ENCODE measurements at regions not wholly inside any gene's neighbourhood (a gene's known extent, or its start where the extent isn't known, plus 50 kb on each side); places are given as distances from the start of the nearest gene placed in this dataset.

DNA sequence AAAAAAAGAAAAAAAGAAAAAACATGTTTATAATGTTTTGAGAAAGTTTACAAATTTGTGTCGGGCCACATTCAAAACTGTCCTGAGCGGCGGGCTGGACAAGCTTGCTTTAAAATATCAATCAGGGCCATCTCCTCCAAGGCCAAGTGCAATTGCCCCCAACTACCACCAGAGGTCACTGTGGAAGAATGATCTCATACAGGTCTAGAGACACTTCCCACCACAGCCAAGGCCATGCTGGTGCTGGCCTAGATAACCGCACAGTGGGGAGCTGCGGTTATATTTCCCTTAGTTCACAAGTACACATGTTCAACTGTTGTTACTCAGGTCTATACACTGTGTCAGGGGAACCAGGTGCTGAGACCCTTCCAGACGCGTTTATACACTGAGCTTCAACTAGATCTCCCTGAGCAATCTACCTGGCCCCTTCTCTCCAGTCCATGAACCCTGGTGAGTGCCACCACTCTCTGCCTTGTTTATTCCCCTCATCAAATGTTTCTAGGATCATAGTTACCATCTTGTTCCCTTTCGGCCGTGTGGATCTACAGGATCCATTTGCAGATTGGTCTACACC lies 83.8 kb upstream of the CCL2 start:
- TF ChIP-seq, protein P1, sequence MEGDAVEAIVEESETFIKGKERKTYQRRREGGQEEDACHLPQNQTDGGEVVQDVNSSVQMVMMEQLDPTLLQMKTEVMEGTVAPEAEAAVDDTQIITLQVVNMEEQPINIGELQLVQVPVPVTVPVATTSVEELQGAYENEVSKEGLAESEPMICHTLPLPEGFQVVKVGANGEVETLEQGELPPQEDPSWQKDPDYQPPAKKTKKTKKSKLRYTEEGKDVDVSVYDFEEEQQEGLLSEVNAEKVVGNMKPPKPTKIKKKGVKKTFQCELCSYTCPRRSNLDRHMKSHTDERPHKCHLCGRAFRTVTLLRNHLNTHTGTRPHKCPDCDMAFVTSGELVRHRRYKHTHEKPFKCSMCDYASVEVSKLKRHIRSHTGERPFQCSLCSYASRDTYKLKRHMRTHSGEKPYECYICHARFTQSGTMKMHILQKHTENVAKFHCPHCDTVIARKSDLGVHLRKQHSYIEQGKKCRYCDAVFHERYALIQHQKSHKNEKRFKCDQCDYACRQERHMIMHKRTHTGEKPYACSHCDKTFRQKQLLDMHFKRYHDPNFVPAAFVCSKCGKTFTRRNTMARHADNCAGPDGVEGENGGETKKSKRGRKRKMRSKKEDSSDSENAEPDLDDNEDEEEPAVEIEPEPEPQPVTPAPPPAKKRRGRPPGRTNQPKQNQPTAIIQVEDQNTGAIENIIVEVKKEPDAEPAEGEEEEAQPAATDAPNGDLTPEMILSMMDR (CRISPR knock-in tag; IDR thresholded peaks at IDR 0.05), result peak; percentile 66
- no peak for TF ChIP-seq MAFK (conservative IDR thresholded peaks at IDR 0.05 in 1 of 2, IDR thresholded peaks at IDR 0.05 in 1 of 2; ENCODE audit: low read length in 2 of 2)
- TF ChIP-seq FOXK2 (IDR thresholded peaks at IDR 0.05), result no peak
- TF ChIP-seq FOXP1 (IDR thresholded peaks at IDR 0.05), result no peak
- TF ChIP-seq FOXP1 (CRISPR knock-in tag; IDR thresholded peaks at IDR 0.05), result no peak
- TF ChIP-seq, protein P2, sequence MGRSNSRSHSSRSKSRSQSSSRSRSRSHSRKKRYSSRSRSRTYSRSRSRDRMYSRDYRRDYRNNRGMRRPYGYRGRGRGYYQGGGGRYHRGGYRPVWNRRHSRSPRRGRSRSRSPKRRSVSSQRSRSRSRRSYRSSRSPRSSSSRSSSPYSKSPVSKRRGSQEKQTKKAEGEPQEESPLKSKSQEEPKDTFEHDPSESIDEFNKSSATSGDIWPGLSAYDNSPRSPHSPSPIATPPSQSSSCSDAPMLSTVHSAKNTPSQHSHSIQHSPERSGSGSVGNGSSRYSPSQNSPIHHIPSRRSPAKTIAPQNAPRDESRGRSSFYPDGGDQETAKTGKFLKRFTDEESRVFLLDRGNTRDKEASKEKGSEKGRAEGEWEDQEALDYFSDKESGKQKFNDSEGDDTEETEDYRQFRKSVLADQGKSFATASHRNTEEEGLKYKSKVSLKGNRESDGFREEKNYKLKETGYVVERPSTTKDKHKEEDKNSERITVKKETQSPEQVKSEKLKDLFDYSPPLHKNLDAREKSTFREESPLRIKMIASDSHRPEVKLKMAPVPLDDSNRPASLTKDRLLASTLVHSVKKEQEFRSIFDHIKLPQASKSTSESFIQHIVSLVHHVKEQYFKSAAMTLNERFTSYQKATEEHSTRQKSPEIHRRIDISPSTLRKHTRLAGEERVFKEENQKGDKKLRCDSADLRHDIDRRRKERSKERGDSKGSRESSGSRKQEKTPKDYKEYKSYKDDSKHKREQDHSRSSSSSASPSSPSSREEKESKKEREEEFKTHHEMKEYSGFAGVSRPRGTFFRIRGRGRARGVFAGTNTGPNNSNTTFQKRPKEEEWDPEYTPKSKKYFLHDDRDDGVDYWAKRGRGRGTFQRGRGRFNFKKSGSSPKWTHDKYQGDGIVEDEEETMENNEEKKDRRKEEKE (IDR thresholded peaks at IDR 0.05), result no peak
- TF ChIP-seq EP300 (IDR thresholded peaks at IDR 0.05; ENCODE audit: low read depth in 2 of 2, low read length in 2 of 2), result no peak
- TF ChIP-seq EP300 (CRISPR knock-in tag; IDR thresholded peaks at IDR 0.05; ENCODE audit: borderline replicate concordance), result no peak

Data from HepG2 (cell line).